Kidney epithelial cell (primary cell): ENCODE measurements at regions not wholly inside any gene's neighbourhood (a gene's known extent, or its start where the extent isn't known, plus 50 kb on each side); places are given as distances from the start of the nearest gene placed in this dataset.

Source experiments
- DNase-seq: peaks from one replicate; pipeline ENCODE4 v3.0.0-alpha.2; 2010; ENCODE audit warnings: low read depth
- H3K27me3 ChIP-seq: 2 replicates; pipeline ENCODE4 v1.6.0; 2011; ENCODE audit warnings: low read length; ENCODE audit not compliant: control insufficient read depth, insufficient read depth
- H3K36me3 ChIP-seq: 2 replicates; pipeline ENCODE4 v1.5.1; 2011; ENCODE audit warnings: low read length; ENCODE audit not compliant: control insufficient read depth, insufficient read depth
- H3K4me3 ChIP-seq: 2 replicates; pipeline ENCODE4 v1.5.1; 2011; ENCODE audit warnings: low read depth, mild to moderate bottlenecking, control low read depth, low read length
- CTCF ChIP-seq: IDR thresholded peaks from 2 replicates; pipeline ENCODE4 v1.5.1; 2011; ENCODE audit warnings: mild to moderate bottlenecking, moderate library complexity, low read length, control low read depth, inconsistent platforms; ENCODE audit not compliant: insufficient read depth, poor library complexity, severe bottlenecking

GRCh38 chr1:69278923-69279322 lies 288.8 kb upstream of the LRRC7 start:
- Histone ChIP-seq H3K4me3 (no peak overlapping the region), H3K27me3 (no peaks in the 10 kb centered on the region), H3K36me3 (no peaks in the 10 kb centered on the region)
- no peak for TF ChIP-seq CTCF
- no peak for DNase-seq

DNA sequence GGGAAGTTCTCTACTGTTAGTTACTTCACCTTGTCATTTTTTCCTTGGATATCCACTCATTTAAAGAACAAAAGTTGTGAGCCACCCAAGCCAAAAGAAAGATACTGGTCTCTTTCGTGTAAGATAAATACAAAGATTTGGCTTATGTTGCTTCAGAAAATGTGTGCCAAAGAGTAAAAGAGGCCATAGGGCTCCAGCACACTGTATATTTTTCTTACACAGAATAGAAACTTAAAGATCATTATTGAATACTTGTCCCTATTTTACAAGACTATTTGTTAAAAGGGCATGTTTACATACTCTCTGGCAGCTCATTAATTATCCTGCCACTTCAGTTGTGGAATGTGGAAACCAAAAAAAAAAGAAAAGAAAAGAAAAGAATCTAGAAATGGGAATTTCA lies 284.2 kb upstream of the LRRC7 start:
- Histone ChIP-seq H3K36me3 (no peaks in the 10 kb centered on the region), H3K4me3 (no peak overlapping the region), H3K27me3 (no peaks in the 10 kb centered on the region)
- no peak for TF ChIP-seq CTCF
- no peak for DNase-seq

GRCh38 chr1:69284508-69284907 lies 283.2 kb upstream of the LRRC7 start:
- no peak for TF ChIP-seq CTCF

DNA sequence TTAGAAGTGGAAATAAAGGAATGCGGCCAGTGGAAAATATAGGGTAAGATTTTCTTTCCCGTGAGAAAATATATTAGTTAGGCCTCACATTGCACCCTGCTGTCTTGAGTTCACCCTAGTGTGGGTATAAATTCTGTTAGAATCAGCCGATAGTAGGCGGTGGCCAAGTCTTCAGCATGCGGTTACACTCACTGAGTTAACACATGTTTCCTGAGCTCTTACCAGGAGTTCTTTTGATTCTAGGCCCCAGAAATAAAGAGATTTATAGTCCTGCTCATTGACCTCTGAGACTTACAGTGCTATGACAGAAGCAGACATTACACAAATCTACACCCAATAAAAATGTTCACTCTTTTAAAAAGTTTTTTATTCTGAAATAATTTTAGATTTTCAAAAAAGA lies 279.3 kb upstream of the LRRC7 start:
- no peak for TF ChIP-seq CTCF
- no peak for DNase-seq
- H3K27me3 ChIP-seq: no peaks in the 10 kb centered on the region
- no peak overlapping the region for H3K4me3 ChIP-seq
- no peaks in the 10 kb centered on the region for H3K36me3 ChIP-seq

More at GRCh38 chr1:69284508-69284907, 283.2 kb upstream of the LRRC7 start:
- DNase-seq: no peak
- no peaks in the 10 kb centered on the region for H3K27me3 ChIP-seq
- no peak overlapping the region for H3K4me3 ChIP-seq
- no peaks in the 10 kb centered on the region for H3K36me3 ChIP-seq

DNA sequence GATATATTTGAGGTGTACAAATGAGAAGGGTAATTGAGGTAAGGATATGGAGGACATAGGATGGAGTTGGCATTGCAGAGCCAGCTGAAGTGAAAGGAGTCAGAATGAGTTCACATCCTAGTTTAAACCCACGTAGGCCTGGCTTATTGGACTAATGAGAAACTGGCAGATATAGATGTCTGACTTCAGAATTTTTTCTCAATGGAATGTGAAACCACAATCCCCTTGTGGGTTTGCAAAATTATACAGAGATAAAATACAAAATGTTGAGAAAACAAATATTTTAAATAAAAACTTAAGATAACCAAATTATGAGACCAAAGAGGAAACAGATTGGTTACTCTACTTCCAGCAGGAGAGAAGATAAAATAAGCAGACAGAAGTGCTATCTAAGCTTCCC lies 277.4 kb upstream of the LRRC7 start:
- Histone ChIP-seq H3K27me3 (no peaks in the 10 kb centered on the region), H3K4me3 (no peak overlapping the region), H3K36me3 (no peaks in the 10 kb centered on the region)
- DNase-seq: no peak
- TF ChIP-seq CTCF: no peak

- no peak for DNase-seq
- no peaks in the 10 kb centered on the region for H3K36me3 ChIP-seq
- no peak for TF ChIP-seq CTCF
- no peak overlapping the region for H3K4me3 ChIP-seq
- H3K27me3 ChIP-seq: no peaks in the 10 kb centered on the region
These were observed 276.2 kb upstream of the LRRC7 start for GRCh38 chr1:69291541-69291940.
